Peyer's patch (tissue), 4 donors: ENCODE measurements at regions not wholly inside any gene's neighbourhood (a gene's known extent, or its start where the extent isn't known, plus 50 kb on each side); places are given as distances from the start of the nearest gene placed in this dataset.

Experiments used
- DNase-seq, 3 donors: peaks; one replicate each; pipeline ENCODE4 v3.0.0-alpha.2; 2017 to 2019
- H3K27ac ChIP-seq, 4 donors: fragments of 200-600 bp; sonication (generic); one replicate each; pipeline ENCODE4 v1.5.1; 2016 to 2019
- H3K27me3 ChIP-seq, 2 donors: fragments of 200-600 bp; sonication (generic); one replicate each; pipeline ENCODE4 v1.5.1; 2019
- H3K36me3 ChIP-seq, 3 donors: fragments of 200-600 bp; sonication (generic); one replicate each; pipeline ENCODE4 v1.5.1; 2016 to 2019
- H3K4me1 ChIP-seq, 4 donors: fragments of 200-600 bp; sonication (generic); one replicate each; pipeline ENCODE4 v1.5.1; 2016 to 2019
- H3K4me3 ChIP-seq, 4 donors: fragments of 200-600 bp; sonication (generic); 1 replicate in 3 of 4; 2 replicates in 1 of 4; pipeline ENCODE4 v1.5.1; 2016 to 2019; ENCODE audit warnings: mild to moderate bottlenecking in 1 of 4
- H3K9me3 ChIP-seq, 4 donors: fragments of 200-600 bp; sonication (generic); one replicate each; pipeline ENCODE4 v1.5.1; 2016 to 2019; ENCODE audit warnings: mild to moderate bottlenecking in 1 of 4
- POLR2A ChIP-seq, 2 donors: fragments of 450-650 bp; IDR thresholded peaks; one replicate each; pipeline ENCODE4 v1.5.1; 2017; ENCODE audit warnings: antibody characterized with exemption in 2 of 2, mild to moderate bottlenecking in 2 of 2, moderate library complexity in 2 of 2
- TF ChIP-seq, protein P1 (sequence below), 6 experiments: fragments of 450-650 bp in 4 of 6; fragments of 200-600 bp in 2 of 6; sonication (generic) in 1 of 6; IDR thresholded peaks; one replicate each; pipeline ENCODE4 v1.5.1; 2017 to 2019; ENCODE audit warnings: antibody characterized with exemption in 6 of 6, mild to moderate bottlenecking in 3 of 6, moderate library complexity in 1 of 6

DNA sequence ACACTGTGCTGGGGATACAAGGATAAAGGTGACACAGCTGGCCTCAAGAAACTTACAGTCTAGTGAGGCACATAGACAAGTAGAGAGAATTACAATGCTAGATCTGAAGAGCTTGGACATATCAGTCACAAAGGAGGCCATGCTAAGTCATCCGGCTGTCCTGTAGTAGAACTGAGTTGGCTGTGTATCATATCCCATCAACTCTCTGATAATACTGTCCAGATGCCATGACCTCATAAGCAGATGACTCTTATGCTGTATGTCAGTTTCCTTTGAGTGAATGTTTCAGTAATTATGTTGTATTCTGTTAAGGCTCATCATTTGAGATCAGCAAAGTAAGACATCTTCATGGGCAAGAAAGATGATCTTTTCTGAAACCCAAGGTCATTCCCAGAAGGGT, 442.9 kb downstream of the MID1IP1 start:
- Histone ChIP-seq H3K27me3 (no peaks in the 10 kb centered on the region), H3K36me3 (no peaks in the 10 kb centered on the region), H3K27ac (no peak overlapping the region), H3K9me3 (no peaks in the 10 kb centered on the region), H3K4me1 (no peaks in the 10 kb centered on the region), H3K4me3 (no peak overlapping the region)
- TF ChIP-seq, protein P1, sequence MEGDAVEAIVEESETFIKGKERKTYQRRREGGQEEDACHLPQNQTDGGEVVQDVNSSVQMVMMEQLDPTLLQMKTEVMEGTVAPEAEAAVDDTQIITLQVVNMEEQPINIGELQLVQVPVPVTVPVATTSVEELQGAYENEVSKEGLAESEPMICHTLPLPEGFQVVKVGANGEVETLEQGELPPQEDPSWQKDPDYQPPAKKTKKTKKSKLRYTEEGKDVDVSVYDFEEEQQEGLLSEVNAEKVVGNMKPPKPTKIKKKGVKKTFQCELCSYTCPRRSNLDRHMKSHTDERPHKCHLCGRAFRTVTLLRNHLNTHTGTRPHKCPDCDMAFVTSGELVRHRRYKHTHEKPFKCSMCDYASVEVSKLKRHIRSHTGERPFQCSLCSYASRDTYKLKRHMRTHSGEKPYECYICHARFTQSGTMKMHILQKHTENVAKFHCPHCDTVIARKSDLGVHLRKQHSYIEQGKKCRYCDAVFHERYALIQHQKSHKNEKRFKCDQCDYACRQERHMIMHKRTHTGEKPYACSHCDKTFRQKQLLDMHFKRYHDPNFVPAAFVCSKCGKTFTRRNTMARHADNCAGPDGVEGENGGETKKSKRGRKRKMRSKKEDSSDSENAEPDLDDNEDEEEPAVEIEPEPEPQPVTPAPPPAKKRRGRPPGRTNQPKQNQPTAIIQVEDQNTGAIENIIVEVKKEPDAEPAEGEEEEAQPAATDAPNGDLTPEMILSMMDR (IDR thresholded peaks at IDR 0.05): no peak
- TF ChIP-seq POLR2A (IDR thresholded peaks at IDR 0.05): no peak
- no peak for DNase-seq

DNA sequence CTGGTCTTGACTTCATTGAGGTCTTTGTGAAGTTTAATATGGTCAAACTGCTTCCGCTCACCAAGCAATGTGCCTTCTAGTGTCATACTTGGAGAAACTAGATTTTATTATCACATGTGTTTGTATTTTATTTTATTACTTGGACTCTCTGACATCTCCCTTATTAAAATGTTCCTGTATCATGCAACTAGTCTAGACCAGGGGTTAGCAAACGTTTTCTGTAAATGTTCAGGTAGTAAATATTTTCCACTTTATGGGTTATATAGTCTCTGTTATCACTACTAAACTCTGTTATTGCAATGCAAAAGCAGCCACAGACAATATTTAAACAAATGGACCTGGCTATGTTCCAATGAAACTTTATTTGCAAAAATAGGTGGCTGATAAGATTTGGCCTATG, 443.8 kb downstream of the MID1IP1 start:
- Histone ChIP-seq H3K4me3 (no peak overlapping the region), H3K27me3 (no peaks in the 10 kb centered on the region), H3K27ac (no peak overlapping the region), H3K36me3 (no peaks in the 10 kb centered on the region), H3K4me1 (no peaks in the 10 kb centered on the region), H3K9me3 (no peaks in the 10 kb centered on the region)
- no peak for DNase-seq
- TF ChIP-seq POLR2A (IDR thresholded peaks at IDR 0.05): no peak
- TF ChIP-seq, protein P1 (IDR thresholded peaks at IDR 0.05): no peak

DNA sequence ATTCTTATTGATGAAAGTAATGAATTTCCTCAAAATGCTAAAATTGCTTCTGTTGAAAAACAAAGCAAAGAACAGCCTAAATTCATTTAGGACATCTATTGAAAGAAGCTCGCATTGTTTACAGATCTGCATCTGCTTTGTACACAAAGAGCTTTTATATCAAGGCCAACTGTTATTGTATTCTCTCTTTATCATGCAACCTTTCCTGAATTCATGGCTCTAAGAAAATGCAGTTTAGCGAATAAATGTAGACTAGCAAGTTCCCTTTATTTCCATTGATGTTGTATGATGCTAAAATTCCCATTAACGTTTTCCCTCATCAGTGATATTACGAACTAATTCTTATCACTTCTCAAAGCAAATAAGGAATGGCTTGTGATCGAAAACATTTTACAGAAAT, 446.3 kb downstream of the MID1IP1 start:
- H3K4me3 ChIP-seq: no peak overlapping the region
- DNase-seq: no peak
- TF ChIP-seq POLR2A (IDR thresholded peaks at IDR 0.05): no peak
- TF ChIP-seq, protein P1 (IDR thresholded peaks at IDR 0.05): no peak

DNA sequence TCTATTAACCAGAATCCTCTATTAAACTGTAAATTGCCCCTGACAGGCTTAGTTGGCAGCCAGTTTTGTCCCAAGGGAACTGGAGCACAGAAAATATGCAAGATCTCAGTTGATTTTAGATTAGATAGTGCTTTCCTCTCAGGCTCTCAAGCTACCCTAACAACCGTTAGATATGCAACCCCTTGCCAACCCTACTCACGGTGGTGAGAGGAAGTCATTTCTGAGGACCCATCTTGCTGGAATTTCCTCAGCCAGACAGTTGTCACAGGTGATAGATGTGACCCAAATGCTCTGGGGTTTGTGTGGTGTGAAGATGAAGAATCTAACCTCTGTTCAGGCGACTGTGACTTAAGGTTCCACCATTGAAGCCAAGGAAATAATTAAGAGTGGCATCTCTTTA, 447.1 kb downstream of the MID1IP1 start:
- no peaks in the 10 kb centered on the region for H3K9me3 ChIP-seq
- H3K4me3 ChIP-seq: no peak overlapping the region
- DNase-seq: no peak
- H3K27ac ChIP-seq: no peak overlapping the region
- TF ChIP-seq POLR2A (IDR thresholded peaks at IDR 0.05): no peak
- TF ChIP-seq, protein P1 (IDR thresholded peaks at IDR 0.05): no peak
- no peaks in the 10 kb centered on the region for H3K36me3 ChIP-seq
- H3K27me3 ChIP-seq: no peaks in the 10 kb centered on the region
- no peaks in the 10 kb centered on the region for H3K4me1 ChIP-seq

More for the DNA sequence above, 446.3 kb downstream of the MID1IP1 start:
- Histone ChIP-seq H3K27ac (no peak overlapping the region), H3K27me3 (no peaks in the 10 kb centered on the region), H3K9me3 (no peaks in the 10 kb centered on the region), H3K36me3 (no peaks in the 10 kb centered on the region), H3K4me1 (no peaks in the 10 kb centered on the region)

DNA sequence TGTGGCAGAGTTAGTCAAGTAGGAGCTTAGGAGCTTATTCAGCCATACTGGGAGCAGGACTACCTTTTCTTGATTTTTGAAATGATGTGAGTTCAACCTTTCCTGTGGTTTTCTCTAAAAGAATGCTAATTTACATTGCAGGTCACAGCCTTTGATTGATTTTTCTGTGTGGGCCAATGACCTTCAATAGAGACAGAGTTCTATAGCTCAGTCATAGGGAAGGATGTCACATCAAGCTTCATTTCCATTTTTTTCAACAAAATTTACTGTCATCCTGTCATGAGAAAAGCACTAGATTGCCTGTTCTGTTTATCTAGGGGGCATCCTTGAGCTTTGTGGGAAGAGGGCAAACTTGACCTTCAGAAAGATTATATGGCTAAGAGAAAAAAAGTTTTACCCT, 448.7 kb downstream of the MID1IP1 start:
- TF ChIP-seq POLR2A (IDR thresholded peaks at IDR 0.05): no peak
- TF ChIP-seq, protein P1 (IDR thresholded peaks at IDR 0.05): no peak
- Histone ChIP-seq H3K4me1 (no peaks in the 10 kb centered on the region), H3K27me3 (no peaks in the 10 kb centered on the region), H3K27ac (no peak overlapping the region), H3K9me3 (no peaks in the 10 kb centered on the region), H3K4me3 (no peak overlapping the region), H3K36me3 (no peaks in the 10 kb centered on the region)
- DNase-seq: no peak

DNA sequence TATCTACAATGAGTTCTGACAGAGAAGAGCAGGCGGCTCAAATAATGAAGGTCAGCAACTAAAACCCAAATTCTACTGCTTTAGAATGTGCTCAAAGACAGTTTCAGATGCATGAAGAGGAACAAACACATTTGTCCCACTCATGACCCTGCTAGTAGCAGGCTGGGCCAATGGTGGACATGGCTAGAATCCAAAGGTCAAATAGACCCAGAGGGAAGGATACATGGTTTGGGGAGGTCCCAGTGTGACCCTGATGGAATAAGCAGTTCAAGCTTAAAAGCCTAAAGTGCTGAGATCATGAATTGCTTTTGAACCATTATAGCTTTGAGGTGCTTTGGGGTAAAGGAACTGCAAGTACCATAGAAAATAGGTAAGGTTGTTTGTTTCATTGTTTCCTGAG, 450.7 kb downstream of the MID1IP1 start:
- no peak for DNase-seq
- no peak for TF ChIP-seq POLR2A (IDR thresholded peaks at IDR 0.05)
- TF ChIP-seq, protein P1 (IDR thresholded peaks at IDR 0.05): no peak
- Histone ChIP-seq H3K9me3 (no peaks in the 10 kb centered on the region), H3K4me1 (no peaks in the 10 kb centered on the region), H3K4me3 (no peak overlapping the region), H3K27ac (no peak overlapping the region), H3K36me3 (no peaks in the 10 kb centered on the region), H3K27me3 (no peaks in the 10 kb centered on the region)
